RWPE2 (cell line): ENCODE measurements at regions not wholly inside any gene's neighbourhood (a gene's known extent, or its start where the extent isn't known, plus 50 kb on each side); places are given as distances from the start of the nearest gene placed in this dataset.

Experiments used
- ATAC-seq: fragments of 200-7000 bp; cut with Tn5 transposase; 3 replicates; pipeline ENCODE4 v1.9.1; 2021; ENCODE audit warnings: low read depth
- DNase-seq: peaks from one replicate; pipeline ENCODE4 v3.0.0-alpha.2; 2020; ENCODE audit warnings: low spot score
- H3K27ac ChIP-seq: fragments of 450-650 bp; 2 replicates; pipeline ENCODE4 v1.5.1; 2017; ENCODE audit warnings: mild to moderate bottlenecking; ENCODE audit not compliant: poor library complexity, severe bottlenecking
- H3K27me3 ChIP-seq: fragments of 250-450 bp; sonication (Bioruptor Pico); 2 replicates; pipeline ENCODE4 v1.5.1; 2021; ENCODE audit warnings: mild to moderate bottlenecking, moderate library complexity; ENCODE audit not compliant: insufficient read depth, poor library complexity, severe bottlenecking
- H3K36me3 ChIP-seq: fragments of 250-450 bp; sonication (Bioruptor Pico); 2 replicates; pipeline ENCODE4 v1.5.1; 2020; ENCODE audit warnings: low read depth, mild to moderate bottlenecking, moderate library complexity
- H3K4me1 ChIP-seq: fragments of 250-450 bp; sonication (Bioruptor Pico); 2 replicates; pipeline ENCODE4 v1.5.1; 2021; ENCODE audit warnings: mild to moderate bottlenecking, moderate library complexity; ENCODE audit not compliant: insufficient read depth, poor library complexity, severe bottlenecking
- H3K4me3 ChIP-seq: fragments of 250-450 bp; sonication (Bioruptor Pico); 2 replicates; pipeline ENCODE4 v1.5.1; 2021; ENCODE audit warnings: mild to moderate bottlenecking, moderate library complexity; ENCODE audit not compliant: severe bottlenecking
- H3K9me3 ChIP-seq: fragments of 250-450 bp; sonication (Bioruptor Pico); 2 replicates; pipeline ENCODE4 v1.5.1; 2021; ENCODE audit warnings: mild to moderate bottlenecking, moderate library complexity; ENCODE audit not compliant: severe bottlenecking
- CTCF ChIP-seq: fragments of 450-650 bp; IDR thresholded peaks from one replicate; pipeline ENCODE4 v1.5.1; 2017; ENCODE audit warnings: mild to moderate bottlenecking, moderate library complexity; ENCODE audit not compliant: poor library complexity, severe bottlenecking

- no peak for DNase-seq
- no peak for TF ChIP-seq CTCF
- H3K27ac ChIP-seq = no peak overlapping the region
- no peaks in the 10 kb centered on the region for H3K4me1 ChIP-seq
- no peak overlapping the region for H3K4me3 ChIP-seq
- no peaks in the 10 kb centered on the region for H3K36me3 ChIP-seq
- no peak for ATAC-seq
- no peaks in the 10 kb centered on the region for H3K27me3 ChIP-seq
- H3K9me3 ChIP-seq = no peaks in the 10 kb centered on the region
Measured at GRCh38 chr1:212211371-212211770, 73.8 kb upstream of the PPP2R5A start.

GRCh38 chr1:212212343-212212742, 72.9 kb upstream of the PPP2R5A start:
- no peak for TF ChIP-seq CTCF
- H3K4me3 ChIP-seq = no peak overlapping the region
- no peaks in the 10 kb centered on the region for H3K9me3 ChIP-seq
- ATAC-seq (no peak), DNase-seq (no peak)
- H3K36me3 ChIP-seq = no peaks in the 10 kb centered on the region
- H3K27me3 ChIP-seq = no peaks in the 10 kb centered on the region
- no peak overlapping the region for H3K27ac ChIP-seq
- H3K4me1 ChIP-seq = no peaks in the 10 kb centered on the region

- H3K27me3 ChIP-seq = no peaks in the 10 kb centered on the region
- TF ChIP-seq CTCF = no peak
- DNase-seq (no peak), ATAC-seq (no peak)
- H3K4me1 ChIP-seq = no peaks in the 10 kb centered on the region
- H3K9me3 ChIP-seq = no peaks in the 10 kb centered on the region
- H3K36me3 ChIP-seq = no peaks in the 10 kb centered on the region
- no peak overlapping the region for H3K4me3 ChIP-seq
- no peak overlapping the region for H3K27ac ChIP-seq
Measured at GRCh38 chr1:212212906-212213305, 72.3 kb upstream of the PPP2R5A start.

- DNase-seq = no peak
- no peak for TF ChIP-seq CTCF
Measured at GRCh38 chr1:212213784-212214183, 71.4 kb upstream of the PPP2R5A start.

GRCh38 chr1:212214325-212214724, 70.9 kb upstream of the PPP2R5A start:
- no peaks in the 10 kb centered on the region for H3K9me3 ChIP-seq
- H3K27me3 ChIP-seq = no peaks in the 10 kb centered on the region
- H3K4me1 ChIP-seq = no peaks in the 10 kb centered on the region
- H3K27ac ChIP-seq = no peak overlapping the region
- DNase-seq = no peak
- no peaks in the 10 kb centered on the region for H3K36me3 ChIP-seq
- ATAC-seq = no peak
- TF ChIP-seq CTCF = no peak
- H3K4me3 ChIP-seq = no peak overlapping the region

More at GRCh38 chr1:212213784-212214183, 71.4 kb upstream of the PPP2R5A start:
- Histone ChIP-seq H3K36me3 (no peaks in the 10 kb centered on the region), H3K27ac (no peak overlapping the region), H3K4me3 (no peak overlapping the region), H3K4me1 (no peaks in the 10 kb centered on the region), H3K9me3 (no peaks in the 10 kb centered on the region), H3K27me3 (no peaks in the 10 kb centered on the region)
- no peak for ATAC-seq
